Activated CD8-positive, alpha-beta memory T cell treated with anti-CD3 and anti-CD28 coated beads for 36 hours (primary cell): ENCODE measurements at regions not wholly inside any gene's neighbourhood (a gene's known extent, or its start where the extent isn't known, plus 50 kb on each side); places are given as distances from the start of the nearest gene placed in this dataset.

ENCODE experiments used
- CTCF ChIA-PET: fragments of 350-600 bp; sonication (Branson Sonifier 250); formaldehyde crosslinking; loops from one replicate; lab custom pipeline; 2021; ENCODE audit warnings: antibody characterized with exemption; lab: Charles Lee
- POLR2A ChIA-PET: fragments of 350-600 bp; sonication (Branson Sonifier 250); formaldehyde crosslinking; loops from one replicate; lab custom pipeline; 2021; ENCODE audit warnings: antibody characterized with exemption; lab: Charles Lee

DNA sequence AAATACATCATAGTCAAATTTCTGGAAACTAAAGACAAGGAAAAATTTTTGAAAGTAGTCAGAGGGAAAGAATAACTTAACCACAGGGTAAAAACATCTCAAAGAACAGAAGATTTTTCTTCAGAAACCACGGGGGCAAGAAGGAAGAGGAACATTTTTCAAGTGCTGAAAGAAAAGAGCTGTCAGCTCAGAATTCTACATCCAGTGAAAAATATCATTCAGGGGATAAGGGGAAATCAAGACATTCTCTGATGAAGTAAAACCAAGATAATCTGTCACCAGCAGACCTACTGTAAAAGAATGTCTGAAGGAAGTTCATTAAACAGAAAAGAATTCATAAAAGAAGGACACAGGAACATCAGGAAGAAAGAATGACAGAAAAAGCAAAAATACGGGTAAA lies 111.2 kb upstream of the TMEM72 start:
- ChIA-PET POLR2A (no interaction called here), CTCF (no interaction called here)

- CTCF ChIA-PET: no interaction called here
- POLR2A ChIA-PET: no interaction called here
Observed at GRCh38 chr10:44801383-44802327, 109.5 kb upstream of the TMEM72 start.

DNA sequence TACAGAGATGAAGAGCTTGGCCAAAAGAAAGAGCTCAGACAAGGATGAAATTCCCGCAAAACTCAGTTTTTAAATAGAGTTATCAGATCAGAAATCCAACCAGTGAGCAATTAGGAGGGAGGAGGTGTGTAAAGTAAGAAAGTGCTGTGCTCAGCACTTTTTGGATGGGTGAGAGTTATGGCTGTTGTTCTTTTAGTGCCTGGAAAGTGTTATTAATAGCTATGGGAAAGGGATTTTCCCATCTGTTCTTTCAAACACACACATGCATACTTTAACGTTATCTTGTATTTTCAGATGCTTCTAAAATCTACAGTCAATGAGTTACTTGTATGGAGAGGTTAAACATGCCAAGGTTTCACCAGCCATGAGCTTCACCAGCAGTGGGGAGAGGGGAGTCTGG lies 107.3 kb upstream of the TMEM72 start:
- ChIA-PET POLR2A (no interaction called here), CTCF (no interaction called here)

GRCh38 chr10:44804661-44805060 lies 106.5 kb upstream of the TMEM72 start:
- POLR2A ChIA-PET: no interaction called here
- CTCF ChIA-PET: no interaction called here

DNA sequence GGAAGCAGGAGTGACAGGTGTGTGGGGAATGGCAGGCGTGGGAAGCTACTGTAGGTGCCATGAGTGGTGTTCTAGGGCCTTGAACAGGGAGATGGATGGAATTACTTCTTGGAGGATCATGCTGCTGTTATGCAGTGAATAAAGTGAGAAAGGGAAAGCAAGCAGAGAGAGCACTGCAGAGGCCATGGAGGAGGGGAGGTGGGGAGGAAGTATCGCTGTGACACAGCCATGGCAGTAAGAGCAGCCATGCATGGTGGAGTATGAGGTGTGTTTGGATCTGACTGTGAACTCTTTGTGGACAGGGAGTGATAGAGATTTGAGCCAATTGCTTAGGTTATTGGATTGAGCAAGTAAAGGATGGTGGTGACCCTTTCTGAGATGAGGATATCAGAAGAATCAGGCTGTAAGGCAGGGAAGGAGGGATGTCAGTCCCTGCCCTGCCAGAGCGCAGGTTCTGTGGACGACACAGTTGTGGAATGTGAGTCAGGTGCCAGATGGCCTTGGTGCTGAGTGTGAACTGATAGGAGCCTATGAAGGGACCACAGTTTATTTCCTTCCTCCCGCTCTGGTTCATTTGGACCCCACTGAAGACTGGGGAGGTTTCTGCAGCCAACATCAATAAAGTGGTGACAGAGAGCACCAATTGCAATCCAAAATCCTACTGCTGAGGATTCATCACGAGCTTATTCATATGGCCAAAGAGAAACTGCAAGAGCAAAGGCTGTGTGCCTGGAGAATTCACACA lies 105.5 kb upstream of the TMEM72 start:
- CTCF ChIA-PET: no interaction called here
- POLR2A ChIA-PET: no interaction called here

DNA sequence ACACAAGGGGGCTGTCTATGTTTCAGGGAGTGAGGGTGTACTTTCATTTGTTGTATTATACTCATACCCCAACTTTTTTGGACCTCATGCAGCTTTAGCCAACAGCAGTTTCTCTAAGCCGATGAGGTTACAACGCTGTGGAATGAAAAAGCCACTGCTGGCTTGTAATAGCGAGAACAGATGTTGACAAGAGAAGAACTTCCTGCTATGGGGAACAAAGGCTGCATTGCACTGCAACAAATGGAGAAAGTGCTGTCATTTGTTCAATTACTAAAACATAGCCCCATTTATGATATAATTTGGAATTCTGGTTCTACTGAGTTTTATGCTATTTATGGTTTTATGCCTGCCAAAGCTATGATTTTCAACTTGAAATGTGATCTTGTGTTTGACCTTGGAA lies 104.2 kb upstream of the TMEM72 start:
- POLR2A ChIA-PET: no interaction called here
- CTCF ChIA-PET: no interaction called here

DNA sequence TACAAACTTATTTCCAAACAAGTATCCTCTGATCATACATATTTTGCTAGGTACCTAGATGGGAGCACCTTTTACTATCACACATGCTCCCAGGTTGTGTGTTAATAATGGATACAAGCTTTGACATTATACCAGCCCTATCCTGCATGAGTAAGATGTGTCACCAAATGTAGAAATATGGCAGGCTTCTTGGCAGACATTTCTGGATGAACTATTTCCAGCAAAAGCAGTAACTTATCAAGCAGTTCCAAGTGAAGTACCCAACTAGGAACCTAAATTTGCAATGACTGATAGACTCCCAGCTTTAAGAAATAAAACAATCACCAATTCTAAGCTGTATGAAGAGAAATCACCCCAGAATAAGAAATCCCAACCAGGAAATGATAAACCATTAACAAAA lies 103.7 kb upstream of the TMEM72 start:
- POLR2A ChIA-PET: no interaction called here
- CTCF ChIA-PET: no interaction called here

- ChIA-PET POLR2A (no interaction called here), CTCF (no interaction called here)
Observed at GRCh38 chr10:44809647-44810046, 101.5 kb upstream of the TMEM72 start.

GRCh38 chr10:44811072-44811471 lies 100.1 kb upstream of the TMEM72 start:
- POLR2A ChIA-PET: no interaction called here
- CTCF ChIA-PET: no interaction called here

- ChIA-PET POLR2A (no interaction called here), CTCF (no interaction called here)
Observed at GRCh38 chr10:44813201-44813600, 97.9 kb upstream of the TMEM72 start.

- CTCF ChIA-PET: no interaction called here
- POLR2A ChIA-PET: no interaction called here
Observed at GRCh38 chr10:44814929-44815328, 96.2 kb upstream of the TMEM72 start.

- CTCF ChIA-PET: no interaction called here
- POLR2A ChIA-PET: no interaction called here
Observed at GRCh38 chr10:44818041-44818649, 93.0 kb upstream of the TMEM72 start.

GRCh38 chr10:44818701-44819127 lies 92.4 kb upstream of the TMEM72 start:
- CTCF ChIA-PET: no interaction called here
- POLR2A ChIA-PET: no interaction called here

DNA sequence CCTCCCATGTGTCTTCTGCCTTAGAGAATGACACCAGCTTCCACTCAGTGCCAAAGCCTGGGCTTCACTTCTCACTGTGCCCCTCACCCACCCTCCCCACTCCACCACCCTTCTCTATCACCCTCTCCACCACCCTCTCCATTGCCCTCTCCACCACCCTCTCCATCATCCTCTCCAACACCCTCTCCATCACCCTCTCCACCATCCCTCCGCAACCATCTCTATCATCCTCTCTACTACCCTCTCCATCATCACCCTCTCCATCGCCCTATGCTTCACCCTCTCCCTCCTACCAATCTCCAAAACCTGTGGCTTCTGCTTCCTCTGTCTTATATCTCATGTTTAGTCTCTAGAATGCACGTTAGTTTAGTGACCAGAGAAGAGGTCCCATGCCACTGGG lies 91.0 kb upstream of the TMEM72 start:
- POLR2A ChIA-PET: no interaction called here
- CTCF ChIA-PET: no interaction called here

DNA sequence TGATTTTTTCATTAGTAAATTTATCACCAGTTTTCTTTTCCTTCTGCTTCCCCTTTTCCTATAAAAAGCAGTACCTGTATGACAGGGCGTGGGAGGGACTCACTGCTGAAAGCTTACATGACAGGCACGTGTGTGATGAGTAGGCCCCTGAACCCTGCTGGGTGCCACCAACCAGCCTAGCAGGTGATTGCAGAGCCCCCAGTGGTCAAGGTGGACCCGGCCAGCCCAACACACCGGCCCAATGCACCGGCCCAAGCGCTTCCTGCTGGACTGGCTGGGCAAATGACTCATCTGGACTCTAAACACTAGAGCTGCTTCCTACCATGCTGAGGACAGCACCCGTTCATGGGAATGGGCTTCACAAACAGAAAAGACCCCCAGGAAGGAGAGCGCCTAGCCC lies 89.8 kb upstream of the TMEM72 start:
- CTCF ChIA-PET: no interaction called here
- POLR2A ChIA-PET: no interaction called here

- ChIA-PET CTCF (no interaction called here), POLR2A (no interaction called here)
Observed at GRCh38 chr10:44822349-44822748, 88.8 kb upstream of the TMEM72 start.

GRCh38 chr10:44822966-44823365 lies 88.2 kb upstream of the TMEM72 start:
- CTCF ChIA-PET: no interaction called here
- POLR2A ChIA-PET: no interaction called here

- ChIA-PET CTCF (no interaction called here), POLR2A (no interaction called here)
Observed at GRCh38 chr10:44824607-44825006, 86.5 kb upstream of the TMEM72 start.

- ChIA-PET POLR2A (no interaction called here), CTCF (no interaction called here)
Observed at GRCh38 chr10:44827431-44828006, 83.6 kb upstream of the TMEM72 start.

DNA sequence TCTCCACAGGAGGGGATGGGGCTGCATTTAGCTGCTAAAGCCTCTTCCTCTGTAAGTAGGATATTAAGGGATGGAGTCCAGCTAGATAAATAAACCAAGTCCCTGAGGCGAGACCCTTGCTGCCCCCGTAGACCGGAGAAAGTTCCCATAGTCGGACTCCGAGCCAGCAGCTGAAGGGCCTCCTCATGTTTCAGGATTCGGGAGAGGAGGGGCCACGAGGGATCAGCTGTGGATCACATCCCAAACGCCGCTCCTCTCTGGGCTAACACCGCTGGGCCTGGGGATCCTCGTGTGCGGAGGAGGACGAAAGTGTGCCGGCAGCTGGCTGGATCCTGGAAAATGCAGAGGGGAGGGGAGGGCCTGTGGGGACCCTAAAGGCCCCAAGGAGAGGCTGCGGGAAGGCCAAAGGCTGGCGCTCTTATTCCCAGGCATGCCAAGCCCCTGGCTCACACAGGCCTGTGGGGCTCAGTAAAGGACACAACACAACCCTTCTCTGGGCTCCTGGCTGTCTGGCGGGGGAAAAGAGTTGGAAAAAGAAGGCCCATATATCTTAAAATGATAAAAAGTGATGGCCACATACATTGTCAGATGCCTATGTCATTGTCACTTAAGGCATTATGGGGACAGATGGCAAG lies 82.5 kb upstream of the TMEM72 start:
- ChIA-PET CTCF (no interaction called here), POLR2A (no interaction called here)
